ENCODE measurements at regions not wholly inside any gene's neighbourhood (a gene's known extent, or its start where the extent isn't known, plus 50 kb on each side); places are given as distances from the start of the nearest gene placed in this dataset.

DNA sequence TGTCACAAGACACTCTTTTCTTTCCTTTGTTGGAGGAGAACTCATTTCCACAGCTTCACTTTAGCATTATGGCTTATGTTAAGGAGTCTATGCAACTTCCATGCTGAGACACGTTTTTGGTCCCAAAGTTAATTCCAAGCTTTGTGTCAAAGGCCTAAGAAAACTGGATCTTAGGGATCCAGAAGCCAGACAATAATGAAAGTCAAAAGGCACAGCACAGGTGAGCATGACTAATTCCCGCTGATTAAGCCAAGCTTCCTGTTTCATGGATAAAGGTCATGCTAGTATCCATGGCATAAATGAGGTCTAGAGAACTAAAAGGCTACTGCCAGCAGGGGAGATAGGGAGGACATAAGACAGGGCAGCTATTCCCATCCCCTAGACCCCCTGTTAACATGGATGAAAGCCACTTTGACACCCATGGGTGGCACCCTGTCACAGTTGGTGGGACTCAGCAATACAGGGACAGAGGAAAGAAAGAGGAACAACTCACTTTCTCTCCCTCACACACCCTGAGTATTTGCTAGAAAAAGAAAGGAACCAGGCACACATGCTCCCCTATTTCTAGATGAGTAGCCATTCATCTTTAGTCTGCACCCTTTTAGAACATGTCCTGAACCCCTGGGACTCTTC is 438.1 kb upstream of the CDH9 start:
- Mint-ChIP-seq H3K4me1 (ENCODE audit: low read depth, unreplicated experiment) (no peaks in the 10 kb centered on the region), H3K36me3 (ENCODE audit: insufficient read depth, unreplicated experiment) (no peaks in the 10 kb centered on the region), H3K4me3 (ENCODE audit: low read depth, unreplicated experiment) (no peak overlapping the region), H3K27ac (ENCODE audit: unreplicated experiment) (no peak overlapping the region), H3K9me3 (ENCODE audit: low read depth, unreplicated experiment) (peaks cover 5% of the 10 kb centered on the region), H3K27me3 (ENCODE audit: unreplicated experiment) (no peaks in the 10 kb centered on the region)
- DNase-seq: no peak
- CTCF ChIA-PET: no interaction called here
- intact Hi-C loops (cut with micrococcal nuclease; ENCODE audit: unreplicated experiment): no loop called here
- TF ChIP-seq, protein P1, sequence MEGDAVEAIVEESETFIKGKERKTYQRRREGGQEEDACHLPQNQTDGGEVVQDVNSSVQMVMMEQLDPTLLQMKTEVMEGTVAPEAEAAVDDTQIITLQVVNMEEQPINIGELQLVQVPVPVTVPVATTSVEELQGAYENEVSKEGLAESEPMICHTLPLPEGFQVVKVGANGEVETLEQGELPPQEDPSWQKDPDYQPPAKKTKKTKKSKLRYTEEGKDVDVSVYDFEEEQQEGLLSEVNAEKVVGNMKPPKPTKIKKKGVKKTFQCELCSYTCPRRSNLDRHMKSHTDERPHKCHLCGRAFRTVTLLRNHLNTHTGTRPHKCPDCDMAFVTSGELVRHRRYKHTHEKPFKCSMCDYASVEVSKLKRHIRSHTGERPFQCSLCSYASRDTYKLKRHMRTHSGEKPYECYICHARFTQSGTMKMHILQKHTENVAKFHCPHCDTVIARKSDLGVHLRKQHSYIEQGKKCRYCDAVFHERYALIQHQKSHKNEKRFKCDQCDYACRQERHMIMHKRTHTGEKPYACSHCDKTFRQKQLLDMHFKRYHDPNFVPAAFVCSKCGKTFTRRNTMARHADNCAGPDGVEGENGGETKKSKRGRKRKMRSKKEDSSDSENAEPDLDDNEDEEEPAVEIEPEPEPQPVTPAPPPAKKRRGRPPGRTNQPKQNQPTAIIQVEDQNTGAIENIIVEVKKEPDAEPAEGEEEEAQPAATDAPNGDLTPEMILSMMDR (IDR thresholded peaks at IDR 0.05; ENCODE audit: unreplicated experiment): no peak
- BruUV-seq (replicated peaks): no TSS peak

DNA sequence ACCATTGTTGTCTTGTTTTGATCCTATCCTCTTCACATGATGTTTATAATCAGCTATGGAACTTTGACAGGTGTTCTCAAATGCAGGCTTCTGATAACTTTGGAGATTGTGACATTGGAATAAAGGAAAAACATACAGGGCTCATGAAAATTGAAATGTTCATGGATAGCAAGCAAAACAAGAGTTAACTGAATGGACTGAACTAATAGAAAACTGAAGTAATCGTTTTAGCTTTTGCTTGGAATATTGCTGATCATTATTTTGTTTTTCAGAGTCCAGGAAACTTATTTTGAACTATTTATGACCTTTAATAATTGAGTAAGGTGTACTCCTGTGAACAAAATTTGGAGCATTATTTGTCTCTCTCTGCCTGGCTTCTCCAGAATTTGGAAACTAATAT is 436.7 kb upstream of the CDH9 start:
- no peaks in the 10 kb centered on the region for H3K4me1 Mint-ChIP-seq (ENCODE audit: low read depth, unreplicated experiment)
- no peak overlapping the region for H3K27ac Mint-ChIP-seq (ENCODE audit: unreplicated experiment)
- DNase-seq: no peak
- no TSS peak for BruUV-seq (replicated peaks)
- TF ChIP-seq, protein P1 (IDR thresholded peaks at IDR 0.05; ENCODE audit: unreplicated experiment): no peak
- H3K4me3 Mint-ChIP-seq (ENCODE audit: low read depth, unreplicated experiment): no peak overlapping the region
- H3K36me3 Mint-ChIP-seq (ENCODE audit: insufficient read depth, unreplicated experiment): no peaks in the 10 kb centered on the region
- peaks cover 3% of the 10 kb centered on the region for H3K9me3 Mint-ChIP-seq (ENCODE audit: low read depth, unreplicated experiment)
- CTCF ChIA-PET: no interaction called here
- H3K27me3 Mint-ChIP-seq (ENCODE audit: unreplicated experiment): no peaks in the 10 kb centered on the region
- intact Hi-C loops (cut with micrococcal nuclease; ENCODE audit: unreplicated experiment): no loop called here

DNA sequence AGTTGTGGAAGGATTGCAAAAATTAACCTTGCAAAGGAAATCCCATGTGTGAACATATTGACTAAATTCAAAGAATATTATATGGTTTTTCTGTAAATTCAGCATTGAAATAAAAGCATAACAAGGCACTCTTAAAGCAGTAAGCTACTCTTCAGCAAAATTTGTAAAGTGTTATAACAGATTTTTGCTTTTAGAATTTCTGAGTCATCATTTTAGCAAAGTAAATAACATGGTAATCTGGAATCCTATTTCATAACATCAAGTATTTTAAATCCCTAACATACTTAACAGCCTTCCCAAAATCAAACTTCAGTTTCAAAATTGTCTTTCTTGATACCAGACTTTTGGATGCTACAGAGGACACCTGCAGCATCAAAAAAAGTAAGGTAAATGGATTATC is 436.0 kb upstream of the CDH9 start:
- Mint-ChIP-seq H3K9me3 (ENCODE audit: low read depth, unreplicated experiment) (peaks cover 3% of the 10 kb centered on the region), H3K4me3 (ENCODE audit: low read depth, unreplicated experiment) (no peak overlapping the region), H3K36me3 (ENCODE audit: insufficient read depth, unreplicated experiment) (no peaks in the 10 kb centered on the region), H3K27ac (ENCODE audit: unreplicated experiment) (no peak overlapping the region), H3K27me3 (ENCODE audit: unreplicated experiment) (no peaks in the 10 kb centered on the region), H3K4me1 (ENCODE audit: low read depth, unreplicated experiment) (no peaks in the 10 kb centered on the region)
- no peak for DNase-seq
- intact Hi-C loops (cut with micrococcal nuclease; ENCODE audit: unreplicated experiment): no loop called here
- BruUV-seq (replicated peaks): no TSS peak
- CTCF ChIA-PET: no interaction called here
- TF ChIP-seq, protein P1 (IDR thresholded peaks at IDR 0.05; ENCODE audit: unreplicated experiment): no peak

DNA sequence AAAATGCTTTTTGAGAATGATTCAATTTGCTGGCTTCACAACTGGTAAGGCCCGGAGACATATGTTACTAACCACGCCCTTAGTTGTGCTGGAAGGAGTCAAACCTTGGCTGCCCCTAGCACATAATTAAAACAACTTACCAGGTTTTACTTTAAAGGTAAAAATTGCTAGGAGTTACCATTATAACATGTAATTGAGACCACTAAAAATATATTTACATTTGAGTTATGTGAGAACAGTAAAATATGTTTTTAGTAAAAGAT is 435.6 kb upstream of the CDH9 start:
- TF ChIP-seq, protein P1 (IDR thresholded peaks at IDR 0.05; ENCODE audit: unreplicated experiment): no peak
- H3K27ac Mint-ChIP-seq (ENCODE audit: unreplicated experiment): no peak overlapping the region
- no peaks in the 10 kb centered on the region for H3K27me3 Mint-ChIP-seq (ENCODE audit: unreplicated experiment)
- CTCF ChIA-PET: no interaction called here
- no peaks in the 10 kb centered on the region for H3K4me1 Mint-ChIP-seq (ENCODE audit: low read depth, unreplicated experiment)
- BruUV-seq (replicated peaks): no TSS peak
- H3K9me3 Mint-ChIP-seq (ENCODE audit: low read depth, unreplicated experiment): peaks cover 3% of the 10 kb centered on the region
- no peaks in the 10 kb centered on the region for H3K36me3 Mint-ChIP-seq (ENCODE audit: insufficient read depth, unreplicated experiment)
- H3K4me3 Mint-ChIP-seq (ENCODE audit: low read depth, unreplicated experiment): no peak overlapping the region
- DNase-seq: no peak
- intact Hi-C loops (cut with micrococcal nuclease; ENCODE audit: unreplicated experiment): no loop called here
